RWPE2 (cell line): ENCODE measurements at regions not wholly inside any gene's neighbourhood (a gene's known extent, or its start where the extent isn't known, plus 50 kb on each side); places are given as distances from the start of the nearest gene placed in this dataset.

Source experiments
- ATAC-seq: fragments of 200-7000 bp; cut with Tn5 transposase; 3 replicates; pipeline ENCODE4 v1.9.1; 2021; ENCODE audit warnings: low read depth
- DNase-seq: peaks from one replicate; pipeline ENCODE4 v3.0.0-alpha.2; 2020; ENCODE audit warnings: low spot score
- H3K27ac ChIP-seq: fragments of 450-650 bp; 2 replicates; pipeline ENCODE4 v1.5.1; 2017; ENCODE audit warnings: mild to moderate bottlenecking; ENCODE audit not compliant: poor library complexity, severe bottlenecking
- H3K27me3 ChIP-seq: fragments of 250-450 bp; sonication (Bioruptor Pico); 2 replicates; pipeline ENCODE4 v1.5.1; 2021; ENCODE audit warnings: mild to moderate bottlenecking, moderate library complexity; ENCODE audit not compliant: insufficient read depth, poor library complexity, severe bottlenecking
- H3K36me3 ChIP-seq: fragments of 250-450 bp; sonication (Bioruptor Pico); 2 replicates; pipeline ENCODE4 v1.5.1; 2020; ENCODE audit warnings: low read depth, mild to moderate bottlenecking, moderate library complexity
- H3K4me1 ChIP-seq: fragments of 250-450 bp; sonication (Bioruptor Pico); 2 replicates; pipeline ENCODE4 v1.5.1; 2021; ENCODE audit warnings: mild to moderate bottlenecking, moderate library complexity; ENCODE audit not compliant: insufficient read depth, poor library complexity, severe bottlenecking
- H3K4me3 ChIP-seq: fragments of 250-450 bp; sonication (Bioruptor Pico); 2 replicates; pipeline ENCODE4 v1.5.1; 2021; ENCODE audit warnings: mild to moderate bottlenecking, moderate library complexity; ENCODE audit not compliant: severe bottlenecking
- H3K9me3 ChIP-seq: fragments of 250-450 bp; sonication (Bioruptor Pico); 2 replicates; pipeline ENCODE4 v1.5.1; 2021; ENCODE audit warnings: mild to moderate bottlenecking, moderate library complexity; ENCODE audit not compliant: severe bottlenecking
- TF ChIP-seq, protein P1 (sequence below): fragments of 450-650 bp; IDR thresholded peaks from one replicate; pipeline ENCODE4 v1.5.1; 2017; ENCODE audit warnings: mild to moderate bottlenecking, moderate library complexity; ENCODE audit not compliant: poor library complexity, severe bottlenecking

DNA sequence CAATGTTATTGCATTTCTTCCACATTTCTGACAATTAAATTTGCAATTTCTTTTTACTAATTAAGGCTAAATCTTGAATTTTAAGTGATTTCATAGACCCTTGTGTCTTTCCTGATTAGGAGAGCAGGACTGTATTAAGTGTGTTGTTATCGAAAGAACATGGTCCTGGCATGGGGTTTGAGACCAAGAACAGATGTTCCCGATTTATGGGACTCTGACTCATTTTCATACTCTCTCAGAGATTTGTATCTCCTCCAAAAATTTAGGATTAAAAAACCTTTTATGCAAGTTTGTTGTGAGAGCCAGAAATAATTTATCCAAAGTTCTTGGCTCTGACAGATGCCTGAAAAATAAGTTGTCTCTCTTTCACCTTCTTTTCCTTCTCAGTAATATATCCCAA lies 589.3 kb upstream of the ARGLU1 start:
- Histone ChIP-seq H3K9me3 (no peaks in the 10 kb centered on the region), H3K27me3 (peaks cover 26% of the 10 kb centered on the region), H3K36me3 (no peaks in the 10 kb centered on the region), H3K4me3 (no peak overlapping the region), H3K4me1 (no peaks in the 10 kb centered on the region), H3K27ac (no peak overlapping the region)
- ATAC-seq (no peak), DNase-seq (no peak)
- TF ChIP-seq, protein P1, sequence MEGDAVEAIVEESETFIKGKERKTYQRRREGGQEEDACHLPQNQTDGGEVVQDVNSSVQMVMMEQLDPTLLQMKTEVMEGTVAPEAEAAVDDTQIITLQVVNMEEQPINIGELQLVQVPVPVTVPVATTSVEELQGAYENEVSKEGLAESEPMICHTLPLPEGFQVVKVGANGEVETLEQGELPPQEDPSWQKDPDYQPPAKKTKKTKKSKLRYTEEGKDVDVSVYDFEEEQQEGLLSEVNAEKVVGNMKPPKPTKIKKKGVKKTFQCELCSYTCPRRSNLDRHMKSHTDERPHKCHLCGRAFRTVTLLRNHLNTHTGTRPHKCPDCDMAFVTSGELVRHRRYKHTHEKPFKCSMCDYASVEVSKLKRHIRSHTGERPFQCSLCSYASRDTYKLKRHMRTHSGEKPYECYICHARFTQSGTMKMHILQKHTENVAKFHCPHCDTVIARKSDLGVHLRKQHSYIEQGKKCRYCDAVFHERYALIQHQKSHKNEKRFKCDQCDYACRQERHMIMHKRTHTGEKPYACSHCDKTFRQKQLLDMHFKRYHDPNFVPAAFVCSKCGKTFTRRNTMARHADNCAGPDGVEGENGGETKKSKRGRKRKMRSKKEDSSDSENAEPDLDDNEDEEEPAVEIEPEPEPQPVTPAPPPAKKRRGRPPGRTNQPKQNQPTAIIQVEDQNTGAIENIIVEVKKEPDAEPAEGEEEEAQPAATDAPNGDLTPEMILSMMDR = no peak

DNA sequence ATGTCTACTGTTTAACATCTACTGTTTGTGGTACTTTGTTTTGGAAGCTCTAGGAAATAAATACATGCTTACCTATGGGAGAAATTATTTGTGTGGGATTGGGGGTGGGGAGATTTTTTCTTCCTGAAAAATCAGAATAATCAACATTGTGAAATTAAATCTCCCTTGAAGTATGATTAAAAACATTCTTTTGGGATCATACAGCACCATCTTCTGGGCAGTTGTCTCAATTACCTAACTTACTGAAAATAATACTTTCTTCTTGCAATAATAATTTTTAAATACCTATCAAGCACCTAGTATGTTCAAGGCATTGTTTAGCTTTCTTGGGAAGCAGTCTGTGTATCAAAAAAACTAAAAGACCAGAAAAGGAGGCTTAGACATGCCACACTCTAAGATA lies 576.5 kb upstream of the ARGLU1 start:
- TF ChIP-seq, protein P1 = peak; percentile 31
- H3K36me3 ChIP-seq = no peaks in the 10 kb centered on the region
- H3K4me1 ChIP-seq = no peaks in the 10 kb centered on the region
- ATAC-seq (no peak), DNase-seq (no peak)
- H3K4me3 ChIP-seq = no peak overlapping the region
- H3K27ac ChIP-seq = no peak overlapping the region
- H3K9me3 ChIP-seq = no peaks in the 10 kb centered on the region
- H3K27me3 ChIP-seq = no peaks in the 10 kb centered on the region

DNA sequence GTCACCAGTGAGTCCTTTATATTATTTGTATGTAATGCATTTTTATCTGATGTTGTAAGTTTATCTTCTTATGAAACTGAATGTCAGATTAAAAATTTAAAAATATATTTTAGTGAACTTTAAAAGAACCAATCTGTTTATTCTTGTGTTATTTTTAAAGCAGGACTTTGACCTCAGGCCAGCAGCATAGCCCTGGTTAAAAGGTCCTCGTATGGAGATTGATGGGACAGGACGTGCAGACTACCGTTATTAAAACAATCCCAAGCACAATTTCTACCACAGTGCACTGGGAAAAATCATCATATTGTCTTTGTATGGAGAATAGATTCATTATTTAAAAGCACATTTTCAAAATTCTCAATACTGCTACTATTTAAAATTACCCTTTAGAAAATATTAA lies 573.8 kb upstream of the ARGLU1 start:
- H3K4me1 ChIP-seq = no peaks in the 10 kb centered on the region
- no peaks in the 10 kb centered on the region for H3K9me3 ChIP-seq
- no peak overlapping the region for H3K27ac ChIP-seq
- H3K36me3 ChIP-seq = no peaks in the 10 kb centered on the region
- DNase-seq = no peak
- H3K4me3 ChIP-seq = no peak overlapping the region
- ATAC-seq = no peak
- H3K27me3 ChIP-seq = no peaks in the 10 kb centered on the region
- TF ChIP-seq, protein P1 = no peak

DNA sequence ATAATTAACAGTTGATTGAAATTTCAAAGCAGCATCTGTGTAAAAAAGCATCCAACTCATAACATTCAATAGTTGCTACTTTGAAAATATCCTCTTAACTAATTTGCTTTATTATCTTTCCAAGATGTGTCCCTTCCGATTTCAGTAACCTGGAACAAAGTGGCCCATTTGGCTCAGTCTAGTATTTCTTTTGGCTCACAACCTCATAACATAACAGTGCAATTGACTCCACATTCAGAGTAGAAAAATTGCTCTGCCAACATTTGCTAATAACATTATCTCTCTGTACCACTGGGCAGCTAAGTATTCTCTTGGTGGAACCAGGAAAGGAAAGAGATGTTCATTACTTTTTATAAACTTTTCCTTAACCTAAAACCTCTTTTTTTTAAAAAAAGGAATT lies 571.1 kb upstream of the ARGLU1 start:
- H3K4me1 ChIP-seq = no peaks in the 10 kb centered on the region
- H3K9me3 ChIP-seq = no peaks in the 10 kb centered on the region
- no peak overlapping the region for H3K4me3 ChIP-seq
- ATAC-seq (no peak), DNase-seq (no peak)
- peaks cover 3% of the 10 kb centered on the region for H3K27me3 ChIP-seq
- no peak overlapping the region for H3K27ac ChIP-seq
- H3K36me3 ChIP-seq = no peaks in the 10 kb centered on the region
- TF ChIP-seq, protein P1 = no peak

DNA sequence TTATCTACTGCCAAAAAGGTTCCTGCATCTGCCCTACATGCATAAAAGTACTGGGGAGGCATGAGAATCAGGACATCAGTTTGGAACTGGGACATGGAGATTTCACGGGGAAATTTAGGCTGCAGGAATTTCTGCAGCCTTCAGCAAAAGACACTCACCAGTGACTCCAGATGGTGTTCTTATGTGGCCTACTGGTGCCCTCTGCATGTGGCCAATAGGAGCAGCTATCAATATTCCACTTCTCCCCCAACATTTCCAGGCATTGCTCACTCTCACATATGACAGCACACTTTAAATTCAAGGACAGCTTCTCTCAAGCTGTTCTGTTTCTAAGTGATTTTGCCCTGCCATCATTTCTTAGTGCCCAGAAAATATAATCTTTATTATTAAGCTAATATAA lies 570.5 kb upstream of the ARGLU1 start:
- no peaks in the 10 kb centered on the region for H3K4me1 ChIP-seq
- no peak overlapping the region for H3K4me3 ChIP-seq
- H3K27ac ChIP-seq = no peak overlapping the region
- DNase-seq (no peak), ATAC-seq (no peak)
- peaks cover 3% of the 10 kb centered on the region for H3K27me3 ChIP-seq
- TF ChIP-seq, protein P1 = no peak
- no peaks in the 10 kb centered on the region for H3K9me3 ChIP-seq
- H3K36me3 ChIP-seq = no peaks in the 10 kb centered on the region
